ENCODE measurements at regions not wholly inside any gene's neighbourhood (a gene's known extent, or its start where the extent isn't known, plus 50 kb on each side); places are given as distances from the start of the nearest gene placed in this dataset.

GRCh38 chr2:120677696-120678247 lies 57.9 kb upstream of the GLI2 start:
- no peak for DNase-seq (ENCODE audit: low read depth)
- no peak for TF ChIP-seq CTCF (IDR thresholded peaks at IDR 0.05; ENCODE audit: insufficient read depth, low read depth, low read length)
- no peak overlapping the region for H3K4me3 ChIP-seq (ENCODE audit: low read depth, low read length)

- DNase-seq (ENCODE audit: low read depth) = no peak
- no peak overlapping the region for H3K4me3 ChIP-seq (ENCODE audit: low read depth, low read length)
- TF ChIP-seq CTCF (IDR thresholded peaks at IDR 0.05; ENCODE audit: insufficient read depth, low read depth, low read length) = no peak
These were observed 57.4 kb upstream of the GLI2 start for GRCh38 chr2:120678251-120678650.

GRCh38 chr2:120678926-120679325 lies 56.7 kb upstream of the GLI2 start:
- DNase-seq (ENCODE audit: low read depth) = no peak
- no peak for TF ChIP-seq CTCF (IDR thresholded peaks at IDR 0.05; ENCODE audit: insufficient read depth, low read depth, low read length)

GRCh38 chr2:120679526-120679925 lies 56.1 kb upstream of the GLI2 start:
- H3K4me3 ChIP-seq (ENCODE audit: low read depth, low read length) = no peak overlapping the region
- no peak for DNase-seq (ENCODE audit: low read depth)
- no peak for TF ChIP-seq CTCF (IDR thresholded peaks at IDR 0.05; ENCODE audit: insufficient read depth, low read depth, low read length)

More at GRCh38 chr2:120678926-120679325, 56.7 kb upstream of the GLI2 start:
- H3K4me3 ChIP-seq (ENCODE audit: low read depth, low read length) = no peak overlapping the region

GRCh38 chr2:120680136-120680761 lies 55.4 kb upstream of the GLI2 start:
- peak; percentile 73 for TF ChIP-seq CTCF (IDR thresholded peaks at IDR 0.05; ENCODE audit: insufficient read depth, low read depth, low read length)
- peak; percentile 85 for DNase-seq (ENCODE audit: low read depth)
- no peak overlapping the region for H3K4me3 ChIP-seq (ENCODE audit: low read depth, low read length)

GRCh38 chr2:120681181-120681580 lies 54.5 kb upstream of the GLI2 start:
- DNase-seq (ENCODE audit: low read depth) = no peak
- TF ChIP-seq CTCF (IDR thresholded peaks at IDR 0.05; ENCODE audit: insufficient read depth, low read depth, low read length) = no peak
- no peak overlapping the region for H3K4me3 ChIP-seq (ENCODE audit: low read depth, low read length)
